Muscle layer of duodenum (tissue), 2 donors: ENCODE measurements at regions not wholly inside any gene's neighbourhood (a gene's known extent, or its start where the extent isn't known, plus 50 kb on each side); places are given as distances from the start of the nearest gene placed in this dataset.
"Not testable (repeated sequence)": the region's sequence is repeated elsewhere in the genome, so short reads cannot be mapped to it uniquely, and the experiment has no call there.

Source experiments
- H3K27ac ChIP-seq: one replicate; pipeline ENCODE4 v1.7.0; 2013; ENCODE audit warnings: mild to moderate bottlenecking, low read length
- H3K27me3 ChIP-seq: one replicate; pipeline ENCODE4 v1.7.0; 2013; ENCODE audit warnings: low read depth, mild to moderate bottlenecking, control low read depth, low read length
- H3K36me3 ChIP-seq, 2 donors: one replicate each; pipeline ENCODE4 v1.7.0; 2013; ENCODE audit warnings: low read length in 2 of 2, control low read depth in 1 of 2, mild to moderate bottlenecking in 1 of 2; ENCODE audit not compliant: insufficient read depth in 2 of 2, control insufficient read depth in 1 of 2
- H3K4me1 ChIP-seq, 2 donors: one replicate each; pipeline ENCODE4 v1.7.0; 2013; ENCODE audit warnings: low read length in 2 of 2, mild to moderate bottlenecking in 2 of 2, control low read depth in 1 of 2, moderate library complexity in 1 of 2; ENCODE audit not compliant: insufficient read depth in 2 of 2, control insufficient read depth in 1 of 2
- H3K4me3 ChIP-seq, 2 donors: one replicate each; pipeline ENCODE4 v1.7.0; 2013; ENCODE audit warnings: low read length in 2 of 2, low read depth in 1 of 2, mild to moderate bottlenecking in 1 of 2
- H3K9me3 ChIP-seq, 2 donors: one replicate each; pipeline ENCODE4 v1.7.0; 2013; ENCODE audit warnings: low read length in 2 of 2, control low read depth in 1 of 2, mild to moderate bottlenecking in 1 of 2; ENCODE audit not compliant: control insufficient read depth in 1 of 2
- donor health status: healthy.

GRCh38 chr13:58376349-58376748, 744.8 kb downstream of the PCDH17 start:
- H3K4me3 ChIP-seq, result no peak overlapping the region

GRCh38 chr13:58376775-58377174, 745.2 kb downstream of the PCDH17 start:
- no peak overlapping the region for H3K27ac ChIP-seq
- H3K9me3 ChIP-seq, result no peaks in the 10 kb centered on the region
- H3K27me3 ChIP-seq, result no peaks in the 10 kb centered on the region

More at GRCh38 chr13:58376349-58376748, 744.8 kb downstream of the PCDH17 start:
- Histone ChIP-seq H3K4me1 (no peaks in the 10 kb centered on the region), H3K27me3 (no peaks in the 10 kb centered on the region), H3K9me3 (no peaks in the 10 kb centered on the region), H3K36me3 (no peaks in the 10 kb centered on the region), H3K27ac (no peak overlapping the region)

GRCh38 chr13:58379221-58379620, 747.7 kb downstream of the PCDH17 start:
- Histone ChIP-seq H3K4me1 (no peaks in the 10 kb centered on the region), H3K4me3 (no peak overlapping the region), H3K36me3 (no peaks in the 10 kb centered on the region), H3K27me3 (no peaks in the 10 kb centered on the region), H3K9me3 (no peaks in the 10 kb centered on the region), H3K27ac (no peak overlapping the region)

More at GRCh38 chr13:58376775-58377174, 745.2 kb downstream of the PCDH17 start:
- Histone ChIP-seq H3K4me1 (no peaks in the 10 kb centered on the region), H3K36me3 (no peaks in the 10 kb centered on the region), H3K4me3 (no peak overlapping the region)

GRCh38 chr13:58385336-58385735, 753.8 kb downstream of the PCDH17 start:
- not testable (repeated sequence) for H3K27me3 ChIP-seq, H3K27ac ChIP-seq, H3K4me3 ChIP-seq, H3K4me1 ChIP-seq, H3K9me3 ChIP-seq, H3K36me3 ChIP-seq

- H3K4me3 ChIP-seq, result no peak overlapping the region
- H3K27me3 ChIP-seq, result no peaks in the 10 kb centered on the region
- no peaks in the 10 kb centered on the region for H3K4me1 ChIP-seq
- no peak overlapping the region for H3K27ac ChIP-seq
- H3K36me3 ChIP-seq, result no peaks in the 10 kb centered on the region
- peaks cover 0 to 6% of the 10 kb centered on the region in 2 donors for H3K9me3 ChIP-seq
Measured at GRCh38 chr13:58397596-58398387, 766.2 kb downstream of the PCDH17 start.

- no peaks in the 10 kb centered on the region for H3K4me1 ChIP-seq
- peaks cover 0 to 6% of the 10 kb centered on the region in 2 donors for H3K9me3 ChIP-seq
- H3K27me3 ChIP-seq, result no peaks in the 10 kb centered on the region
- H3K4me3 ChIP-seq, result no peak overlapping the region
- no peaks in the 10 kb centered on the region for H3K36me3 ChIP-seq
- H3K27ac ChIP-seq, result no peak overlapping the region
Measured at GRCh38 chr13:58399263-58399662, 767.7 kb downstream of the PCDH17 start.

- Histone ChIP-seq H3K27ac (no peak overlapping the region), H3K9me3 (no peaks in the 10 kb centered on the region), H3K36me3 (no peaks in the 10 kb centered on the region), H3K4me3 (no peak overlapping the region), H3K27me3 (no peaks in the 10 kb centered on the region), H3K4me1 (no peaks in the 10 kb centered on the region)
Measured at GRCh38 chr13:58406545-58406944, 775.0 kb downstream of the PCDH17 start.

GRCh38 chr13:58429917-58430316, 798.4 kb downstream of the PCDH17 start:
- no peaks in the 10 kb centered on the region for H3K36me3 ChIP-seq
- H3K9me3 ChIP-seq, result peaks cover 7 to 13% of the 10 kb centered on the region in 2 donors
- H3K4me3 ChIP-seq, result no peak overlapping the region
- H3K27me3 ChIP-seq, result no peaks in the 10 kb centered on the region
- no peaks in the 10 kb centered on the region for H3K4me1 ChIP-seq
- no peak overlapping the region for H3K27ac ChIP-seq

- Histone ChIP-seq H3K27me3 (no peaks in the 10 kb centered on the region), H3K27ac (no peak overlapping the region), H3K36me3 (no peaks in the 10 kb centered on the region), H3K4me1 (no peaks in the 10 kb centered on the region), H3K9me3 (peaks cover under 1 to 4% of the 10 kb centered on the region in 2 donors), H3K4me3 (no peak overlapping the region)
Measured at GRCh38 chr13:58434943-58435342, 803.4 kb downstream of the PCDH17 start.

- Histone ChIP-seq H3K4me1 (no peaks in the 10 kb centered on the region), H3K36me3 (no peaks in the 10 kb centered on the region), H3K27me3 (no peaks in the 10 kb centered on the region), H3K27ac (no peak overlapping the region), H3K4me3 (no peak overlapping the region), H3K9me3 (no peaks in the 10 kb centered on the region)
Measured at GRCh38 chr13:58437427-58437826, 805.9 kb downstream of the PCDH17 start.

- no peaks in the 10 kb centered on the region for H3K36me3 ChIP-seq
- H3K27ac ChIP-seq, result no peak overlapping the region
- H3K4me1 ChIP-seq, result no peaks in the 10 kb centered on the region
- no peaks in the 10 kb centered on the region for H3K27me3 ChIP-seq
- H3K4me3 ChIP-seq, result no peak overlapping the region
- no peaks in the 10 kb centered on the region for H3K9me3 ChIP-seq
Measured at GRCh38 chr13:58446979-58447378, 815.4 kb downstream of the PCDH17 start.

- Histone ChIP-seq H3K4me3 (no peak overlapping the region), H3K36me3 (no peaks in the 10 kb centered on the region), H3K27me3 (no peaks in the 10 kb centered on the region), H3K4me1 (no peaks in the 10 kb centered on the region), H3K27ac (no peak overlapping the region), H3K9me3 (no peaks in the 10 kb centered on the region)
Measured at GRCh38 chr13:58452123-58452623, 820.6 kb downstream of the PCDH17 start.
